Brain pericyte (primary cell): ENCODE measurements at regions not wholly inside any gene's neighbourhood (a gene's known extent, or its start where the extent isn't known, plus 50 kb on each side); places are given as distances from the start of the nearest gene placed in this dataset.
"Not testable (repeated sequence)": the region's sequence is repeated elsewhere in the genome, so short reads cannot be mapped to it uniquely, and the experiment has no call there.

Experiments
- DNase-seq: peaks from one replicate; pipeline ENCODE4 v3.0.0-alpha.2; 2012; ENCODE audit warnings: low read depth, low spot score

DNA sequence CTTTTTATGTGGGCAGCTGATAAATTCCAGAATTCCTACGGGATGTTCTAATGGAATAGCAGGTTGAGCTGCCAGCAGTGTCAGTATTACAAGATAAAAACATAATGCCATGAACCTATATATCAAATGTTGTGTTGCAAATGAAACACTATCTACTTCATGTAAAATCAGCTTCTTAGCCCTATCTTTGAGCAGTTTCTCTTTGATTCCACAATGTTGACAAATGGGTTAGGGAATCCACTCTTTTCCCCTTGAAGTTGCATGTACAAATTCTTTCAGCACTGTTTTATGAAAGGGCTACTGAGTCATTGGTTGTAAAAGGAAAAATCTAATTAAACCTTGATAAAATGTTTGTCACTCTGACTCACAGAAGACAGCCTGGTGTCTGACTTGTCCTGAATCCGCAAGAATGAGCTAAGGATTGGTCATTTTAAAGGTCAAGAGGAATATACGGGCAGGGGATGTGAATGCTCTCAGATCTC, 950.6 kb upstream of the NUDT12 start:
- DNase-seq = no peak

DNA sequence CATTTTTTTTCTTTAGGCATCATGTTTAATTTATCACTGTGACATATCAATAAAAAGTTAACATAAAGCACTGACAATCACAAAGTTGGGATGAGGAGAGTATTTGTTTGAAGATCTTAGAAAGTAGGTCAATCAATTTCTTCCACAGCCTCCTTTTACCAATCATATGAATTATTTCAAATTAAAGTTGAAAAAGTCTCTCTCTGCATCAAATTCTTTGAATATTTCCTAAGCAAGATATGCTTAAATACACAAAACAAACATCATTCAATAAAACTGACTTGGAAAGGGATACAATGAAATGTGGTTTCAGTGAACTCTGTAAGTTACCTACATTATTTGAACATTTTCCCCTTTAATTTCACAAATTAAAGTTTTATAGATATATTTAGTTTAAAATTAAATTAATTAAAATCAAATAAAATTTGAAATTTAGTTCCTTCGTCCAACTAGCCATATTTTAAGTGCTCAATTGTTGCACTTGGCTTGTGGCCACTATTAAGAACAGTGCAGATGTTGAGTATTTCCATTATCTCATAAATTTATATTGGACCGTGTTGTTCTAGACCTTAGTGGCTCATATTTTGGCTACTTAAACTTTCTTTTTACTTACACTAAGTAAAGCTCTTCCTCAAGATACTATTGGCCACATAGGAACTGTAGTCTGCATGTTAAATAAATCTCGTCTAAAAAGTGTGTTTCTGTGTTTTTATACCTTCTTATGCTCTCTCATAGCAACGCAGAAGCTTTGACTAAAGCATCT, 949.7 kb upstream of the NUDT12 start:
- no peak for DNase-seq

GRCh38 chr5:104498281-104498680, 935.7 kb upstream of the NUDT12 start:
- DNase-seq = no peak

GRCh38 chr5:104494083-104494482, 931.5 kb upstream of the NUDT12 start:
- DNase-seq = no peak

- DNase-seq = no peak
Measured at GRCh38 chr5:104472811-104473210, 910.2 kb upstream of the NUDT12 start.

DNA sequence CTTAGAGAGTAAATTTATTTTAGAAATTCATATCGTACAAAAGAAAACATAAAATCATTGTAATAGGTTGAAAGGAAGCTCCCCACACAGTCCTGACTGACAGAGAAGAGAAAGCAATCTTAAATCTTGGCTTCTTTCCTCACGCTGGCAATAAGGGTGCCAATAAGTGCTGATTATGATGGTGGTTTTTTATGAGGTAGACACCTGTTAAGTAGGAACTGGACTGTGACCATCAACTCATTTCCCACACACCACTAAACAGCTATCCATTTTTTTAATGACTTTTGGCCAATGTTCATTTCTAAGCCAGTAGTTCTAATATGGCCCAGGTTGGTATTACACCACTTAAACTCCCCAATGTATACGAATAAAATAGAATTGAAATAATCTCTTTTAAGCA, 893.5 kb upstream of the NUDT12 start:
- no peak for DNase-seq

DNA sequence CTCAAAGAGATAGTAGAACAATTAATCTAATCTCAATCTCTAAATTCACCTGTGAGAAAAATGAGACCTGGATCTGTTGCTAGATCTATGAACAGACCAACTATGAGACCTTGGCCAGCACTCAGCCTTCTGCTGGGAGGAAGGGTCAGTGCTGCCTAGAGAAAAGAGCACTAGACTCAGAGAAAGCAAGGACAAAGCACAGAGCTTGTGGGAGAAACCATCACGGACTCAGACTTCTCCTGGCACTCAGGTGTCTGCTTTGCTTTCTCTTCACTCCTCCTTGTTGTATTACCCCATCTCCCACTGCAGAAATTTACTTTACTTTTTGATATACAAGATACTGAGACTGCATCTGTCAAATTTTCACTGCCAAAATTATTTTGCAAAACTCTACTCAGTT, 890.0 kb upstream of the NUDT12 start:
- no peak for DNase-seq

DNA sequence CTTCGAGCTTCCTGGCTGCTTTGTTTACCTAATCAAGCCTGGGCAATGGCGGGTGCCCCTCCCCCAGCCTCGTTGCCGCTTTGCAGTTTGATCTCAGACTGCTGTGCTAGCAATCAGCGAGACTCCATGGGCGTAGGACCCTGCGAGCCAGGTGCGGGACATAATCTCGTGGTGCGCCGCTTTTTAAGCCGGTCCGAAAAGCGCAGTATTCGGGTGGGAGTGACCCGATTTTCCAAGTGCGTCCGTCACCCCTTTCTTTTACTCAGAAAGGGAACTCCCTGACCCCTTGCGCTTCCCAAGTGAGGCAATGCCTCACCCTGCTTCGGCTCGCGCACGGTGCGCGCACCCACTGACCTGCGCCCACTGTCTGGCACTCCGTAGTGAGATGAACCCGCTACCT, 889.3 kb upstream of the NUDT12 start:
- not testable (repeated sequence) for DNase-seq

DNA sequence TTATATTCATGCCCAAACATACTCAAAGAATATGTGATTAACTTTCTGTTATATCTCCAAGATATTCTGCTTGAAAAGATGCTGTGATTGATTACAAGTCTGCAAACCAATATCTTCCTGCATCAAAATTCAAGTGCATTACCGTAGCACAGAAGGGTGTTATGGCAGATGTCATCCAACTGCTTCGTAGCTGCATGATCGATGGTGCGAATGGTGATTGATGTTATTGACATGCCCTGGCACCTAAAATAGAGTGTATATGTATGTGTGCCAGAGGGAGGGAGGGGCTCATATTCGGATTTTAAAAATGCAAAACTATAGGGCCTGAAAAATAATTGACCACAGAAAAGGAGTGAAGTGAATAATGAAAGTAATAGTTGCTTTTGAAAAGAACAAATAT, 882.1 kb upstream of the NUDT12 start:
- DNase-seq = no peak

DNA sequence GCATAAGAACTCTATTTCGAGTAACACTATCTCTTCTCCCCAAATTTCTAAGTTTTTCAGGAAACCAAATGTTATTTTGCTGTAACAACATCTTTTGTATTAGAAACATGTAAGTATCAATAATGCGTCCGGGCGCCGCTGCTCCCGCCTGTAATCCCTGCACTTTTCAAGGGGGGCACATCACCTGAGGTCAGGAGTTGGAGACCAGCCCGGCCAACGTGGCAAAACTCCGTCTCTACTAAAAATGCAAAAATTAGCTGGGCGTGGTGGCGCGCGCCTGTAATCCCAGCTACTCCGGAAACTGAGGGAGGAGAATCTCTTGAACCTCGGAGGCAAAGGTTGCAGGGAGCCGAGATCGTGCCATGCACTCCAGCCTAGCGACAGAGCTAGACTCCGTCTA, 881.1 kb upstream of the NUDT12 start:
- no peak for DNase-seq

- DNase-seq = no peak
Measured at GRCh38 chr5:104431981-104432380, 869.4 kb upstream of the NUDT12 start.

- DNase-seq = no peak
Measured at GRCh38 chr5:104431002-104431620, 868.5 kb upstream of the NUDT12 start.

- DNase-seq = no peak
Measured at GRCh38 chr5:104429911-104430310, 867.3 kb upstream of the NUDT12 start.

GRCh38 chr5:104421431-104421830, 858.8 kb upstream of the NUDT12 start:
- DNase-seq = no peak

GRCh38 chr5:104418056-104418455, 855.5 kb upstream of the NUDT12 start:
- DNase-seq = no peak

- DNase-seq = no peak
Measured at GRCh38 chr5:104412649-104413240, 850.2 kb upstream of the NUDT12 start.

DNA sequence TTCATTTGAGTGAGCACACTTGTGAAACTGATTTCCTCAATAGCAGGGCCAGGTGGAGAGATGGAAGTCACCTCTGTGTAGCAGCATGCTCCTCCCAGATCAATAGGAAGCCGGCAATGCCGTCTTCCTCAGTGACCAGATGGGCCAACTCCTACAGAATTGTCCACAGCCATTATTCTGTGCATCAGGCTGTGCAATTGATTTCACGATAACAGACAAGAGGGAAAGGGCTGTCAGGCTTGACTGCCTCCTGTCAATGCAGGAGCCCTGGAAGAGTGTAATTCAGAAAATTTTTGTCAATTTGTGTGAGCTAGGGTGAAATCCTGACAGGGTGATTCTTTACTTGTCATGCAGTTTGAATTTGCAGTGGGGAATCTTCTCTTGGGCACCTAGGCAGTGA, 838.4 kb upstream of the NUDT12 start:
- no peak for DNase-seq

- DNase-seq = no peak
Measured at GRCh38 chr5:104385906-104386305, 823.3 kb upstream of the NUDT12 start.

DNA sequence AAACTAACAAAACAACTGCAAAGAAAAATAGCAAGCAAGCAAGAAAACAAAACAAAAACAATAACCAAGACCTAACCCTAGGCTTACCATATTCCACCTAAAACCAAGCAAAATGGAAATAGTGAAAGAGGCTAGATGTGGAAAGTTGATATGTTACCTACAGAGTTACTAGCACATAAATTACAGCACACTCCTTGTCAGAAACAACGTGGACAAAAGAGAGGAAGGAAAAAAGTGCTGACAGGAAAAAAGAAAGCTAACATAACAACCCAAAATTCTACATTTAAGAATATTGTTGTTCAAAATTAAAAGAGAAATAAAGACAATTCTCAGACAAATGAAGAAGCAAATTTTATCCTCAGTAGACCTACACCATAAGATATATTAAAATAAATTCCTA, 812.8 kb upstream of the NUDT12 start:
- no peak for DNase-seq

GRCh38 chr5:104372796-104373195, 810.2 kb upstream of the NUDT12 start:
- no peak for DNase-seq

DNA sequence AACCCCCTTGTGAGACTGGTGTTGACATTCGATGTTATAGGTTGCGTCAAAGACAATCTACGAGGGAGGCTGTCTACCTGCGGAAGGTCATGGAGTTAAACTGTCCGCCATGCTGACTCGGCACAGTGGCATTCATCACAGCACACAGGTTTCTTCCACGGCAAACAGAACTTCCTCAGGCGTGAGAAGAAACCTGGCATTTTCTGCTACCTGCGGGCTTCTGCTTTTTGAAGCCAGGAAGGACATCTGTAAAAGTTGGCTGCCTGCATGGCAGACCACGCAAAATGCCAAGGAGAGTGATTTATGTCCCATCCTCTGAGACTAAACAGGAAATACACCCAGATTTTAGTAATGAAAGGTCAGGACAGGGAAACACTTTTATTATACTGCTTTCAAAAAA, 809.8 kb upstream of the NUDT12 start:
- DNase-seq = no peak

DNA sequence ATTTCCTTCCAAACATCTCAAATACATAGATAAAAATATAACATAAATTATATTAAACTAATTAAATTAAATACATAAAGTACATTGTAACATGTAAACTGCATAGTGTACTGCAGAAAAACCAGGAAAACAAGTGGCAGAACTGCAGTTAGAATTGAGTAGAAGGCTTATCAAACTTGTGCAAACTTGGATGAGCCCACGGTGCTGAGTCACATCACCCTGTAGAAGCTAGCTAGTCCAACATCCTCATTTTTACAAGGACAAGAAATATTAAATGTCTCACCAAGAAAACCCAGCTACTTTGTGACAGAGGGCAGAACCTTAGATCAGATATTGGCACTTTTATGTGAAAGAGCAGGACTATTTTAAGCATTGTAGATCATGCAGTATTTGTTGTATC, 807.9 kb upstream of the NUDT12 start:
- no peak for DNase-seq

DNA sequence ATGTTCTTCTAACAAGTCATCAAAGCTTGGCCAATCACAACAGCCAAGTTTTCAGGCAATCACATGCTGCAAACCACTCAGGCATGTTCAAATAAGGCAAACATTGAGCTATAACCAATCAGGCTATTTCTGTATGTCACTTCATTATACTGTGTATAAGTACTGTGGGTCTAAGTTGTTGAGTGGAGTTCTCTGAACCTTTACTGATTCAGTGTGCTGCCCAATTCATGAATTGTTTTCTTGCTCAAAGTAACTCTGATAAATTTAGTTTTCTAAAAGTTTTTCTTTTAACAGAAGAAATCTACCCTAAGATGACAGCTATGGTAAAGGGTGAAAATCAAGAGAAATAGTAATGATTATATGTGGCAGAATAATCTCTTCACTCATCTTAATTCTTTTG, 805.4 kb upstream of the NUDT12 start:
- no peak for DNase-seq
